A673 (cell line): ENCODE measurements at regions not wholly inside any gene's neighbourhood (a gene's known extent, or its start where the extent isn't known, plus 50 kb on each side); places are given as distances from the start of the nearest gene placed in this dataset.

Experiments
- BruUV-seq: library from RNA; stranded (reverse); fragments of 400-500 nt; replicated peaks from 2 replicates; lab custom pipeline; 2021; lab: Mats Ljungman, UMichigan
- CTCF ChIA-PET: fragments of 300-600 bp; sonication (Branson Sonifier 250); formaldehyde crosslinking; loops from one replicate; lab custom pipeline; 2022; ENCODE audit warnings: antibody characterized with exemption; lab: Charles Lee
- POLR2A ChIA-PET: fragments of 300-600 bp; sonication (Branson Sonifier 250); formaldehyde crosslinking; loops from one replicate; lab custom pipeline; 2022; ENCODE audit warnings: antibody characterized with exemption; ENCODE audit not compliant: low non-redundant PET; lab: Charles Lee
- DNase-seq: peaks from one replicate; pipeline ENCODE4 v3.0.0-alpha.2; 2015; ENCODE audit warnings: low spot score
- H3K27ac ChIP-seq: fragments of 200-600 bp; sonication (generic); 2 replicates; pipeline ENCODE4 v1.5.1; 2016; ENCODE audit warnings: mixed run types, low read depth, mild to moderate bottlenecking, mixed read lengths, antibody characterized with exemption, low read length; ENCODE audit not compliant: poor library complexity, severe bottlenecking
- H3K27me3 ChIP-seq: fragments of 200-600 bp; sonication (generic); replicated peaks from 2 replicates; pipeline ENCODE4 v1.6.1; 2017; ENCODE audit warnings: mixed run types, low read depth, mild to moderate bottlenecking, mixed read lengths, antibody characterized with exemption, low read length; ENCODE audit not compliant: insufficient read depth, poor library complexity
- H3K36me3 ChIP-seq: fragments of 200-600 bp; sonication (generic); 2 replicates; pipeline ENCODE4 v1.6.1; 2016; ENCODE audit warnings: mixed run types, mild to moderate bottlenecking, mixed read lengths, antibody characterized with exemption, low read length; ENCODE audit not compliant: insufficient read depth, poor library complexity, severe bottlenecking
- H3K4me1 ChIP-seq: fragments of 200-600 bp; sonication (generic); 2 replicates; pipeline ENCODE4 v1.6.1; 2017; ENCODE audit warnings: mixed run types, mild to moderate bottlenecking, mixed read lengths, antibody characterized with exemption, low read length; ENCODE audit not compliant: insufficient read depth, poor library complexity, severe bottlenecking
- H3K4me3 ChIP-seq: fragments of 200-600 bp; sonication (generic); 2 replicates; pipeline ENCODE4 v1.5.1; 2016; ENCODE audit warnings: low read depth, mixed run types, mild to moderate bottlenecking, mixed read lengths, low read length; ENCODE audit not compliant: poor library complexity, severe bottlenecking
- H3K9me3 ChIP-seq: fragments of 200-600 bp; sonication (generic); 2 replicates; pipeline ENCODE4 v1.6.1; 2016; ENCODE audit warnings: mixed run types, low read depth, mild to moderate bottlenecking, mixed read lengths, antibody characterized with exemption, low read length; ENCODE audit not compliant: poor library complexity, severe bottlenecking
- EZH2 ChIP-seq: fragments of 200-600 bp; sonication (generic); IDR thresholded peaks from 2 replicates; pipeline ENCODE4 v1.6.1; 2017; ENCODE audit warnings: borderline replicate concordance, low read depth, mild to moderate bottlenecking, mixed read lengths, antibody characterized with exemption, low read length; ENCODE audit not compliant: poor library complexity, severe bottlenecking
- intact Hi-C: fragments of 100-400 bp; cut with micrococcal nuclease; formaldehyde crosslinking; loops from one replicate; pipeline ENCODE4 v1.10.0; 2022; ENCODE audit not compliant: unreplicated experiment
- TF ChIP-seq, protein P1 (sequence below): fragments of 300-800, 200-600 bp; sonication (generic); conservative IDR thresholded peaks from 2 replicates; pipeline ENCODE4 v1.5.1; 2017; ENCODE audit warnings: low read depth, mild to moderate bottlenecking, antibody characterized with exemption, low read length, moderate library complexity, mixed read lengths

DNA sequence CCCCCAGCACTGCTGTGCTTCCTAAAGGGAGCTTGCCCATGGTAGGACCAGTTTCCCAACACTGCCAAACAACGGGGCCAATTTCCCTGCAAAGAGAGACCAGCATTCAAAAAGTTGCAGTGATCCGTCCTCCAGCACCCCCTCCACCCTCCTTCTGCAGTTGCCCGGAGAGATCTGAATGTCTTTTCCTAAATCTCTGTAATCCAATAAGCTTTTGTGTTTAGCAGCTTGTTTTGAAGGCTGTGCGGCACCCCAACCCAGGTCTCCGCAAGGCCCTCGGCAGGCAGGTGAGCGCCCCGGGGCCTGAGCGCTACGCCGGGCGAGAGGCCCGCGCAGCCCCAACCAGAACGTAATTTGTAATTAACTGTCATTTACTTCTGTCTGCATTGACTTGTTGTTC, 366.9 kb upstream of the IRX2 start:
- Histone ChIP-seq H3K9me3 (peaks cover 43% of the 10 kb centered on the region), H3K36me3 (no peaks in the 10 kb centered on the region), H3K4me1 (no peaks in the 10 kb centered on the region), H3K4me3 (no peak overlapping the region), H3K27ac (no peak overlapping the region), H3K27me3 (no peaks in the 10 kb centered on the region)
- POLR2A ChIA-PET, result no interaction called here
- CTCF ChIA-PET, result no interaction called here
- intact Hi-C loops, result no loop called here
- no peak for DNase-seq
- BruUV-seq, result no TSS peak
- no peak for TF ChIP-seq EZH2
- TF ChIP-seq, protein P1, sequence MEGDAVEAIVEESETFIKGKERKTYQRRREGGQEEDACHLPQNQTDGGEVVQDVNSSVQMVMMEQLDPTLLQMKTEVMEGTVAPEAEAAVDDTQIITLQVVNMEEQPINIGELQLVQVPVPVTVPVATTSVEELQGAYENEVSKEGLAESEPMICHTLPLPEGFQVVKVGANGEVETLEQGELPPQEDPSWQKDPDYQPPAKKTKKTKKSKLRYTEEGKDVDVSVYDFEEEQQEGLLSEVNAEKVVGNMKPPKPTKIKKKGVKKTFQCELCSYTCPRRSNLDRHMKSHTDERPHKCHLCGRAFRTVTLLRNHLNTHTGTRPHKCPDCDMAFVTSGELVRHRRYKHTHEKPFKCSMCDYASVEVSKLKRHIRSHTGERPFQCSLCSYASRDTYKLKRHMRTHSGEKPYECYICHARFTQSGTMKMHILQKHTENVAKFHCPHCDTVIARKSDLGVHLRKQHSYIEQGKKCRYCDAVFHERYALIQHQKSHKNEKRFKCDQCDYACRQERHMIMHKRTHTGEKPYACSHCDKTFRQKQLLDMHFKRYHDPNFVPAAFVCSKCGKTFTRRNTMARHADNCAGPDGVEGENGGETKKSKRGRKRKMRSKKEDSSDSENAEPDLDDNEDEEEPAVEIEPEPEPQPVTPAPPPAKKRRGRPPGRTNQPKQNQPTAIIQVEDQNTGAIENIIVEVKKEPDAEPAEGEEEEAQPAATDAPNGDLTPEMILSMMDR, result no peak

DNA sequence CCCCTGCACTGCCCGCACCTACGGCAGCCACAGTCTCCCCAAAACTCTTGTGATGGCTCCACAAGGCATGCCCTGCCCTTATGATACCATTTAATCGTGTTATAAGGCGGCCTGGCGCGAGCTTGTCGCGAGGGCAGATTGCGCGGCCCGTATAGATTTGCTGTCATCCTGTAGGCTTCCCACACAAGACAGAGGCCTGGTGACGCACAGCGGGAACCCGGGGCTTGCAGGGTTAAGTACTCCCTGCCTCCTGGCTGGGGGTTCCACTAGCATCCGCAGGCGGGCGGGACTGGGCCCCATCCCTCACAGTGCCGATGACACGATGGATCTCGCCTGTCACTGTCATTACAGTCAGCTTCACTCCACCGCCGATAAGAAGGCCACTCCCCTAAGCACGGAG, 364.9 kb upstream of the IRX2 start:
- Histone ChIP-seq H3K36me3 (no peaks in the 10 kb centered on the region), H3K27me3 (no peaks in the 10 kb centered on the region), H3K9me3 (peaks cover 37% of the 10 kb centered on the region), H3K4me3 (no peak overlapping the region), H3K4me1 (no peaks in the 10 kb centered on the region), H3K27ac (no peak overlapping the region)
- BruUV-seq, result no TSS peak
- DNase-seq, result no peak
- ChIA-PET CTCF (no interaction called here), POLR2A (no interaction called here)
- intact Hi-C loops, result no loop called here
- TF ChIP-seq EZH2, result no peak
- TF ChIP-seq, protein P1, result no peak

DNA sequence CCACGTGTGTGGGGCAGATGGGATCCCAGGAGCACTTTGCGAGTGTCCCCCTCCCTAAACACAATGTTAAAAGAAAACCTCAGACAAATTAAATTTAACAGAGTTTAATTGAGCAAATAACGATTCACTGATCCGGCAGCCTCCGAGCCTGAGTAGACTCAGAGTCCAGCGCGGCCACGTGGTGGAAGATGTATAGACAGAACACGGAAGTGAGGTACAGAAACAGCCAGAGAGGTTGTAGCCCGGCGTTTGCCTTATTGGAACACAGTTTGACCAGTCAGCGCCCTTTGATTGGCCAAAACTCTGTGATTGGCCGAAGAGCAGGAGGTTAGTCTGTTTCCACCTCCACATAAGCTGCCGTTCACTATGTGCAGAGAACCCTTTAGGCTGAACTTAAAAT, 363.0 kb upstream of the IRX2 start:
- Histone ChIP-seq H3K9me3 (peaks cover 30% of the 10 kb centered on the region), H3K27me3 (no peaks in the 10 kb centered on the region), H3K4me1 (no peaks in the 10 kb centered on the region), H3K4me3 (no peak overlapping the region), H3K27ac (no peak overlapping the region), H3K36me3 (no peaks in the 10 kb centered on the region)
- intact Hi-C loops, result no loop called here
- no peak for DNase-seq
- CTCF ChIA-PET, result no interaction called here
- BruUV-seq, result no TSS peak
- POLR2A ChIA-PET, result no interaction called here
- TF ChIP-seq, protein P1, result no peak
- TF ChIP-seq EZH2, result no peak
